Ascending aorta (tissue), 2 donors: ENCODE measurements at regions not wholly inside any gene's neighbourhood (a gene's known extent, or its start where the extent isn't known, plus 50 kb on each side); places are given as distances from the start of the nearest gene placed in this dataset.

Source experiments
- DNase-seq, 2 donors: peaks; one replicate each; pipeline ENCODE4 v3.0.0-alpha.2; 2019; ENCODE audit warnings: low spot score in 2 of 2
- H3K27ac ChIP-seq, 2 donors: fragments of 200-600 bp; sonication (generic); one replicate each; pipeline ENCODE4 v1.5.1; 2016 to 2017; ENCODE audit warnings: mild to moderate bottlenecking in 1 of 2
- H3K27me3 ChIP-seq: fragments of 200-600 bp; sonication (generic); one replicate; pipeline ENCODE4 v1.5.1; 2017
- H3K36me3 ChIP-seq, 2 donors: fragments of 200-600 bp; sonication (generic); one replicate each; pipeline ENCODE4 v1.5.1; 2016
- H3K4me1 ChIP-seq, 2 donors: fragments of 200-600 bp; sonication (generic); one replicate each; pipeline ENCODE4 v1.5.1; 2016 to 2017; ENCODE audit warnings: mild to moderate bottlenecking in 1 of 2
- H3K4me3 ChIP-seq, 2 donors: fragments of 200-600 bp; sonication (generic); one replicate each; pipeline ENCODE4 v1.5.1; 2016 to 2017; ENCODE audit warnings: mild to moderate bottlenecking in 1 of 2
- H3K9me3 ChIP-seq, 2 donors: fragments of 200-600 bp; sonication (generic); one replicate each; pipeline ENCODE4 v1.5.1; 2016
- intact Hi-C: fragments of 100-400 bp; cut with DNase I; formaldehyde crosslinking; loops from one replicate; pipeline ENCODE4 v1.15.1; 2023
- TF ChIP-seq, protein P1 (sequence below), 3 experiments: fragments of 200-600 bp in 2 of 3; fragments of 450-650 bp in 1 of 3; sonication (generic) in 2 of 3; IDR thresholded peaks; one replicate each; pipeline ENCODE4 v1.5.1; 2016 to 2019; ENCODE audit warnings: antibody characterized with exemption in 3 of 3, mild to moderate bottlenecking in 1 of 3, moderate library complexity in 1 of 3

- H3K27me3 ChIP-seq: no peaks in the 10 kb centered on the region
- TF ChIP-seq, protein P1, sequence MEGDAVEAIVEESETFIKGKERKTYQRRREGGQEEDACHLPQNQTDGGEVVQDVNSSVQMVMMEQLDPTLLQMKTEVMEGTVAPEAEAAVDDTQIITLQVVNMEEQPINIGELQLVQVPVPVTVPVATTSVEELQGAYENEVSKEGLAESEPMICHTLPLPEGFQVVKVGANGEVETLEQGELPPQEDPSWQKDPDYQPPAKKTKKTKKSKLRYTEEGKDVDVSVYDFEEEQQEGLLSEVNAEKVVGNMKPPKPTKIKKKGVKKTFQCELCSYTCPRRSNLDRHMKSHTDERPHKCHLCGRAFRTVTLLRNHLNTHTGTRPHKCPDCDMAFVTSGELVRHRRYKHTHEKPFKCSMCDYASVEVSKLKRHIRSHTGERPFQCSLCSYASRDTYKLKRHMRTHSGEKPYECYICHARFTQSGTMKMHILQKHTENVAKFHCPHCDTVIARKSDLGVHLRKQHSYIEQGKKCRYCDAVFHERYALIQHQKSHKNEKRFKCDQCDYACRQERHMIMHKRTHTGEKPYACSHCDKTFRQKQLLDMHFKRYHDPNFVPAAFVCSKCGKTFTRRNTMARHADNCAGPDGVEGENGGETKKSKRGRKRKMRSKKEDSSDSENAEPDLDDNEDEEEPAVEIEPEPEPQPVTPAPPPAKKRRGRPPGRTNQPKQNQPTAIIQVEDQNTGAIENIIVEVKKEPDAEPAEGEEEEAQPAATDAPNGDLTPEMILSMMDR (IDR thresholded peaks at IDR 0.05): no peak
- no peak overlapping the region for H3K4me3 ChIP-seq
- no peak overlapping the region for H3K27ac ChIP-seq
- intact Hi-C loops: no loop called here
- no peak for DNase-seq
- H3K9me3 ChIP-seq: no peaks in the 10 kb centered on the region
- H3K4me1 ChIP-seq: no peaks in the 10 kb centered on the region
- no peaks in the 10 kb centered on the region for H3K36me3 ChIP-seq
These were observed 110.0 kb upstream of the ETAA1 start for GRCh38 chr2:67286981-67287759.

DNA sequence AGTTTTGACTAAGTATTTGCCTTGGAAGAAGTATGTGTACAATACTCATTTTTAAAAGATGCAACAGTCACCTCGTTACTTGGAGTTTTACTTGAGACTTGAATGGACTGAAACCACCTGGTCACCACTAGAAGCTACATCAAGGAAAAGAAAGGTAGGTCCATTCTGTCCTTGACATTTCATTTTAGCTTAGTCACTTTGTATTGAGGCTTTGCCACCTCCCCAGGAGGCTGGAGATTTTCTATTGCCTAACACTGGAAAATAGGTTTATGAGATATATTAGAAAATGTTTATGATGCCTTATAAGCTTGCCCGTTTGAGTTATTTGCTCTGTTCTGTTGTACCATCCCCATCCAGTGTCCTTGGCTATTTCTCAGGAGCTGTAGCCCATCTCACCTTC lies 107.9 kb upstream of the ETAA1 start:
- no peaks in the 10 kb centered on the region for H3K27me3 ChIP-seq
- H3K36me3 ChIP-seq: no peaks in the 10 kb centered on the region
- intact Hi-C loops: no loop called here
- H3K27ac ChIP-seq: no peak overlapping the region
- H3K4me1 ChIP-seq: no peaks in the 10 kb centered on the region
- TF ChIP-seq, protein P1 (IDR thresholded peaks at IDR 0.05): no peak
- no peak for DNase-seq
- H3K9me3 ChIP-seq: no peaks in the 10 kb centered on the region
- no peak overlapping the region for H3K4me3 ChIP-seq

DNA sequence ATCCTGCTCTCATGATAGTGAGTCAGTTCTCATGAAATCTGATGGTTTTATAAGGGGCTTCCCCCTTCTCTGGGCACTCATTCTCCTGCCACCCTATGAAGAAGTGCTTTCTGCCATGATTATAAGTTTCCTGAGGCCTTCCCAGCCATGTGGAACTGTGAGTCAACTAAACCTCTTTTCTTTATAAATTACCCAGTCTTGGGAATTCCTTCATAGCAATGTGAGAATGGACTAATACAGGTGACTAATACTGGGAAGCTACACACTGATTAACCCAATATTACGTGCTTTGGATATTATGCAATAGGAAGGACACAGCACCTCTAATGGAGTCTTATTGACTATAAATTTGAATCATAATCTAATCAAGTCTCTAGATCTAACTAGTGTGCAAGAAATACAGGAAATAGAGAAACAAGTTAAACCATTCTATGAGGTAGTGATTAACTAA lies 107.2 kb upstream of the ETAA1 start:
- Histone ChIP-seq H3K4me1 (no peaks in the 10 kb centered on the region), H3K36me3 (no peaks in the 10 kb centered on the region), H3K4me3 (no peak overlapping the region), H3K27ac (no peak overlapping the region), H3K27me3 (no peaks in the 10 kb centered on the region), H3K9me3 (no peaks in the 10 kb centered on the region)
- intact Hi-C loops: no loop called here
- no peak for DNase-seq
- TF ChIP-seq, protein P1 (IDR thresholded peaks at IDR 0.05): no peak

DNA sequence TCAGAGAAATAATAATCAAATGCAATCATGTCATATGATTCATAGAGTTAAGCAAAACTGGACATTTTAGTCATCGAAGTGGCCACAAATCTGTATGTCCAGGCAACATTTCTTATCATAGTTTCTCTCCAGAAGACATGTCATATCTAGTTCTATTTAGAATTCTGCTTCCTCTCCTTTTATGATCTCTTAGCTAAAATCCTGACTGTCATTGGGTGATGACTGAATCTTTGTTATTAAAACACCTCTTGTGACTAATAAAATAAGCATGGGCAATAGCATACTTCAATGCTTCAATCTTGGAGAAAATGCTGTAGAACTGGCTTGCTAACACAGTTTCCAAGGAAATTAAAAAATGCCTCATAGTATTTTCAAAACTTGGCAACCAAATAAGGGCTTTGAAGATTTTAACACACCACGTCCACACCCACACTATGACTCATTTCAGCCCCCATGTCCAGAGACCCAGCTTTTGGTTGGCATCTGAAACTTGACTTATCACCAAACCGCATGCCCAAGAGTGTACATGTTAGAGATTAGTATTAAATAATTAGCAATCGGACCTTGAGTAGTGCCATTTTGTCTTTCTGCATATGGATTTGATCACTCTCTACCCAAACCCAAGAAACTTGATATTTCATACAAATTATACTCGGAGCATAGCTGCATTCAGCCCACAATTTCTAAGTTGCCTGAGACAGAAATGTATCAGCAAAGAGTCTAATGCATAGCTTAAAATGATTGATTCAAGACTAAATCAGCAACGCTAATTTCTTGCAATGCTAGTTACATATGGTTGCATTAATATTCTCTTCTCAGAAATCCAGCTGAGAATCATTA lies 106.5 kb upstream of the ETAA1 start:
- peaks cover 0 to 2% of the 10 kb centered on the region in 2 donors for H3K4me1 ChIP-seq
- intact Hi-C loops: no loop called here
- TF ChIP-seq, protein P1 (IDR thresholded peaks at IDR 0.05): no peak
- peak in 1 of 2 donors; percentile 64 for DNase-seq
- no peaks in the 10 kb centered on the region for H3K9me3 ChIP-seq
- no peaks in the 10 kb centered on the region for H3K27me3 ChIP-seq
- H3K36me3 ChIP-seq: no peaks in the 10 kb centered on the region
- H3K27ac ChIP-seq: no peak overlapping the region
- H3K4me3 ChIP-seq: no peak overlapping the region

DNA sequence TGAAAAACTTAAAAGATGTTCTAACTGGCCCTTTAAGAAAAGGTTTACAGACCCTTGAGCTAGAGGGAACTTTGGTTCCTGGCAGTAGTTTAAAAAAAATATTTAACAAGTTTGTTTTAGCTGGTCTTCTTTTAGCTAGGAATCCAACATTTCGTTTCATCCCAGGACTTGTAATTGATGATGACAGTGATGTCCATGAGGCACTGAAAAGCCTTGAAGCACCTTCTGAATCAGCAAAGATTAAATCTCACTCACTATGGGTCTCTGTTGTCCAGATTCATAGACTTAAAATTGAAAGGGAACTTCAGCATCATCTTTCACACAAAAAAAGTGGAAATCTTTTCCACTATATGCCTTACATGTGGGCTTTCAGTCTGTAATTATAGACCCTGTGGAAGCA lies 102.9 kb upstream of the ETAA1 start:
- DNase-seq: no peak
- H3K4me1 ChIP-seq: peaks cover 0 to 2% of the 10 kb centered on the region in 2 donors
- no peak overlapping the region for H3K27ac ChIP-seq
- H3K9me3 ChIP-seq: no peaks in the 10 kb centered on the region
- intact Hi-C loops: no loop called here
- no peak overlapping the region for H3K4me3 ChIP-seq
- H3K36me3 ChIP-seq: no peaks in the 10 kb centered on the region
- TF ChIP-seq, protein P1 (IDR thresholded peaks at IDR 0.05): no peak
- no peaks in the 10 kb centered on the region for H3K27me3 ChIP-seq
